Upper lobe of right lung (tissue), 1 donor: ENCODE measurements at regions not wholly inside any gene's neighbourhood (a gene's known extent, or its start where the extent isn't known, plus 50 kb on each side); places are given as distances from the start of the nearest gene placed in this dataset.

ENCODE experiments used
- ATAC-seq: fragments of 200-7000 bp; cut with Tn5 transposase; one replicate; pipeline ENCODE4 v1.9.1; 2020; ENCODE audit warnings: mild to moderate bottlenecking, moderate library complexity
- DNase-seq: peaks from one replicate; pipeline ENCODE4 v3.0.0-alpha.2; 2020
- H3K27ac ChIP-seq: fragments of 200-600 bp; one replicate; pipeline ENCODE4 v1.8.0; 2022
- H3K27me3 ChIP-seq: fragments of 200-600 bp; one replicate; pipeline ENCODE4 v1.8.0; 2022; ENCODE audit warnings: mild to moderate bottlenecking
- H3K36me3 ChIP-seq: fragments of 200-600 bp; one replicate; pipeline ENCODE4 v1.8.0; 2022
- H3K4me1 ChIP-seq: fragments of 200-600 bp; one replicate; pipeline ENCODE4 v1.8.0; 2022
- H3K4me3 ChIP-seq: fragments of 200-600 bp; one replicate; pipeline ENCODE4 v1.8.0; 2022; ENCODE audit warnings: mild to moderate bottlenecking
- H3K9me3 ChIP-seq: fragments of 200-600 bp; one replicate; pipeline ENCODE4 v1.8.0; 2022
- intact Hi-C: fragments of 100-400 bp; cut with DNase I; formaldehyde crosslinking; loops from one replicate; pipeline ENCODE4 v1.11.0; 2022
- TF ChIP-seq, protein P1 (sequence below): fragments of 200-600 bp; IDR thresholded peaks from one replicate; pipeline ENCODE4 v1.8.0; 2022; ENCODE audit warnings: antibody characterized with exemption
- donor health status: DM: no; HTN: yes; CAD: no; lungs with severe emphysema.

DNA sequence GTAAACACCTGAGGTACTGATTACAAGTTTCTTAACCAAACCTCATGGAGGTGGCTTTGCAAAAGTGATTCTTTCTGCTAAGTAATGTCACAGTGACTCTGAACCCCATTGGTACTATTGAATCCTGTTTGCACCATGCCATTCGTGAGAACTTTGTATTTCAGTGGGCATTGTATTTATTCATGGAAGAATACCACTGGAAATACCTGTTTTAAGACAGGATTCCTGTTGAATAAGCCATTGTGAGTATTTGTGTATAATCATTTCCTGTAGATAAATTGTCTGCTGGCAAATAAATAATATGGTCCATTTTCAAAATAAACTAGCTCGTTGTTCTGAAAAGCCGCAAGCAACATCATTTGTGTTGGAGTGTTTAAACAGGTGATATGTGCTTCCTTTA, 136.4 kb upstream of the GUCY1A1 start:
- Histone ChIP-seq H3K27ac (no peak overlapping the region), H3K36me3 (no peaks in the 10 kb centered on the region), H3K27me3 (no peaks in the 10 kb centered on the region), H3K4me1 (peaks cover 10% of the 10 kb centered on the region), H3K9me3 (no peaks in the 10 kb centered on the region), H3K4me3 (no peak overlapping the region)
- intact Hi-C loops, result no loop called here
- ATAC-seq (no peak), DNase-seq (no peak)
- TF ChIP-seq, protein P1, sequence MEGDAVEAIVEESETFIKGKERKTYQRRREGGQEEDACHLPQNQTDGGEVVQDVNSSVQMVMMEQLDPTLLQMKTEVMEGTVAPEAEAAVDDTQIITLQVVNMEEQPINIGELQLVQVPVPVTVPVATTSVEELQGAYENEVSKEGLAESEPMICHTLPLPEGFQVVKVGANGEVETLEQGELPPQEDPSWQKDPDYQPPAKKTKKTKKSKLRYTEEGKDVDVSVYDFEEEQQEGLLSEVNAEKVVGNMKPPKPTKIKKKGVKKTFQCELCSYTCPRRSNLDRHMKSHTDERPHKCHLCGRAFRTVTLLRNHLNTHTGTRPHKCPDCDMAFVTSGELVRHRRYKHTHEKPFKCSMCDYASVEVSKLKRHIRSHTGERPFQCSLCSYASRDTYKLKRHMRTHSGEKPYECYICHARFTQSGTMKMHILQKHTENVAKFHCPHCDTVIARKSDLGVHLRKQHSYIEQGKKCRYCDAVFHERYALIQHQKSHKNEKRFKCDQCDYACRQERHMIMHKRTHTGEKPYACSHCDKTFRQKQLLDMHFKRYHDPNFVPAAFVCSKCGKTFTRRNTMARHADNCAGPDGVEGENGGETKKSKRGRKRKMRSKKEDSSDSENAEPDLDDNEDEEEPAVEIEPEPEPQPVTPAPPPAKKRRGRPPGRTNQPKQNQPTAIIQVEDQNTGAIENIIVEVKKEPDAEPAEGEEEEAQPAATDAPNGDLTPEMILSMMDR, result no peak

GRCh38 chr4:155529716-155530115, 136.9 kb upstream of the GUCY1A1 start:
- Histone ChIP-seq H3K36me3 (no peaks in the 10 kb centered on the region), H3K4me1 (peaks cover 10% of the 10 kb centered on the region), H3K9me3 (no peaks in the 10 kb centered on the region), H3K4me3 (no peak overlapping the region), H3K27ac (no peak overlapping the region), H3K27me3 (no peaks in the 10 kb centered on the region)
- ATAC-seq (no peak), DNase-seq (no peak)
- TF ChIP-seq, protein P1, result no peak
- intact Hi-C loops, result no loop called here

DNA sequence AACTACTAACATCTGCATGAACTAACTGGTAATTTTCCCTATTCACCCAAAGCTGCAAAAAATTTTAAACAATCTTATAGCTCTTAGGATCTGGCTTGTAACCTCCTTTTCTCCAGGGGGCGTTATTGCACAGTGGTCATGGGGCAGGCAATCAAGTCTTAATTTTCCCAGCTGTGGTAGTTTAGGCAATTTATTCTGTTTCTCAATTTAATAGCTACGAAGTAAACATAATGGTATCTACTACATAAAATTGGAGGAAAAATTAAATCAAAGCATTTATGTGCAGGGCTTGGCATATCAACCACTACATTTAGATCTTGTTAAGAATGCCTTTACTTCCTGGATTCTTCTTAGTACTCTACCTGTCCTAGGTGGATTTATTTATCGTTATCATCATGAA, 137.4 kb upstream of the GUCY1A1 start:
- H3K27ac ChIP-seq, result no peak overlapping the region

GRCh38 chr4:155526452-155527169, 140.0 kb upstream of the GUCY1A1 start:
- Histone ChIP-seq H3K27me3 (no peaks in the 10 kb centered on the region), H3K27ac (peak overlapping the region; percentile 44), H3K4me1 (peaks cover 10% of the 10 kb centered on the region), H3K4me3 (peak overlapping the region; percentile 20), H3K36me3 (no peaks in the 10 kb centered on the region), H3K9me3 (no peaks in the 10 kb centered on the region)
- ATAC-seq (no peak), DNase-seq (no peak)
- intact Hi-C loops, result no loop called here
- TF ChIP-seq, protein P1, result no peak

More for the DNA sequence above, 137.4 kb upstream of the GUCY1A1 start:
- DNase-seq (no peak), ATAC-seq (peak; percentile 62)
- TF ChIP-seq, protein P1, result peak; percentile 37
- no peaks in the 10 kb centered on the region for H3K27me3 ChIP-seq
- intact Hi-C loops, result no loop called here
- no peaks in the 10 kb centered on the region for H3K9me3 ChIP-seq
- no peak overlapping the region for H3K4me3 ChIP-seq
- H3K4me1 ChIP-seq, result peaks cover 10% of the 10 kb centered on the region
- H3K36me3 ChIP-seq, result no peaks in the 10 kb centered on the region

DNA sequence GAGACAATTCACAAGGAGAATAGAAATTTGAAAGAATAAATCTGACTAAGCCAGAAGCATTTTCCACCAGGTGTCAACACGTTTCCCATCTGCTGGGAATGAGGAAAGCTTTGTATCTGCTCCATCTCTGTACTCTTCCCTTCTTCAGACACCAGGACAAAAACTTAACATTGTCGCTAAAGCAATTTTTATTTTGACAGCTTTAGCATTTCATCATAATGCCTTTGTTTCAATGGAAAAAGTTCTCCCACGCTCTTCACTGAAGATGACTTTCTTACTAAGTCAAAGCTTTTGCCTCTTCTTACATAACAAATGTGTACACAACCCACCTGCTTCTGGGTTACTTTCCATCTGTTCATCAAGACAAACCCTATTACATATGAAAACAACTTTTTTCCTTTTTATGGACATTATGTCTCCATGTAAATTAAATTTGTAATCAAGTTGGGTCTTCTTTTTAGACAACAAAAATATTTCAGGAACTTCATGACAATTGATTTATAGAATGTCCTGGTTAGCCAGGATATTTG, 141.7 kb upstream of the GUCY1A1 start:
- Histone ChIP-seq H3K4me3 (no peak overlapping the region), H3K27ac (no peak overlapping the region), H3K4me1 (peaks cover 10% of the 10 kb centered on the region), H3K9me3 (no peaks in the 10 kb centered on the region), H3K36me3 (no peaks in the 10 kb centered on the region), H3K27me3 (no peaks in the 10 kb centered on the region)
- TF ChIP-seq, protein P1, result no peak
- ATAC-seq (no peak), DNase-seq (no peak)
- intact Hi-C loops, result no loop called here
